GM21515 (cell line): ENCODE measurements at regions not wholly inside any gene's neighbourhood (a gene's known extent, or its start where the extent isn't known, plus 50 kb on each side); places are given as distances from the start of the nearest gene placed in this dataset.

ENCODE experiments used
- ATAC-seq: cut with Tn5 transposase; IDR thresholded peaks from one replicate; pipeline ENCODE4 v1.9.1; 2021; ENCODE audit not compliant: unreplicated experiment

DNA sequence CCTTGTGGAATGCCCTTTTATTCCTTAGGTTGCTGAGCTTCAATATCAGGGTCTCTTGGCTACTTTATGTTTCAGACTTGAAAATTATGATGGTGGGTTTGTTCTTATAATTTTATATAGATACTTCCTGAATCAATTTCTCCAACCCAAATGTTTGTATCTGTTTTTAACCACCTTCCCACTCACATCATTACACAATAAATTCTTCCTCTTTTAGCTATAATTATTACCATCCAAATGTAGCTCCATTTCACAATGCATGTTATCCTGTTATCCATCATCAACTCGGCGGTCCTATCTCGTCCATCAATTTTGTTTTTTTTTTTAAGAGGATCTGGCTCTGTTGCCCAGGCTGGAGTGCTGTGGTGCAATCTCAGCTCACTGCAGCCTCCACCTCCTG, 357.6 kb upstream of the ZP4 start:
- no peak for ATAC-seq

DNA sequence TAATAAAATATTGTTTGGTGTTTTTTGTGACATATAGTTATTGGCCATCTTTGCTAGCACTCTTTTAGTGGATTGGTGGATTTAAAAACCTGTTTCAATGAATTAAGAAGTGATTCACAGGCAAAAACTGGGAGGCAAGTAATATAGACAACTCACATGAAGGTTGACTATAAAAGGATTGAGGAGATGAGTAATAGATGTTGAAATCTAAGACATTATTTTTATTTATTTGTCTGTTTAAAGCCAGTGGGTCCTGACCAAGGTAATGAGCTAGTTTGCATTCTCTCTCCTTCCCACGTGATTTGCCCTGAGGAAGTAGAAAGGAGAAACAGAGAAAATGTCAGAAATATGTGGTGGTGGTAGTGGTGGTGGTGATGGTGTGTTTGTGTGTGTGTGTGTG, 351.5 kb upstream of the ZP4 start:
- no peak for ATAC-seq

DNA sequence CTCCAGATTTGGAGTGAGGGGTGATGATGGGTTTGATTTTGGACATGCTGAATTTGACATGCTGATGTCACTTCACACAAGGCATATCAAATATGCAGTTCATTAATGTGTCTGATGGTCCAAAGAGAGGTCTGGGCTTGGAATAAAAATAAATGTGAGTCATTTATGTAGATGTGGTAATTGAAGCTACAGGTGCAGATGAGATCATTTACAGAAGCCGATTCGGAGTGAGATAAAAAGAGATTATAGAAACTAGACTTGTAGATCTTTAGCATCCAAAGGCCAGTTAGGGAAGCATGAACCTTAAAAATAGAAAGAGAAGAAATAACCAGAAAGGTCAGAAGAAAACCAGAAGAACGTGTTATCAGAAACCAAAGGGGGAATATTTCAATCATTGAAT, 350.9 kb upstream of the ZP4 start:
- no peak for ATAC-seq

DNA sequence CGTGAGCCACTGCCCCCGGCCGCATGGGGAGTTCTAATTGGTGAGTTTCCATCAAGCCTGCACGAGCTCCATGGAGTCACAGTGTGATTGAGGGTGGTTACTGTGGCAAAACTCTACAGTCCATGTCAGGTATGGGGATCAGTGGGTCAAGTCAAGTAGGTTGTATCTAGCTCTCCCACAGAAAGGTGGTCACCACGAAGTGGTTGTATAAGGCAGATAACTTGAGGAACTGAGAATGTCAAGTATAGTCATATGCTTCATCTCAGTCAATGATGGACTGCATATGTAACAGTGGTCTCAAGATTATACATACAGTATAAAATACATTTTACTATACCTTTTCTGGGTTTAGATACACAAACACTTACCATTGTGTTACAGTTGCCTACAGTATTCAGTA, 348.6 kb upstream of the ZP4 start:
- ATAC-seq, result no peak

DNA sequence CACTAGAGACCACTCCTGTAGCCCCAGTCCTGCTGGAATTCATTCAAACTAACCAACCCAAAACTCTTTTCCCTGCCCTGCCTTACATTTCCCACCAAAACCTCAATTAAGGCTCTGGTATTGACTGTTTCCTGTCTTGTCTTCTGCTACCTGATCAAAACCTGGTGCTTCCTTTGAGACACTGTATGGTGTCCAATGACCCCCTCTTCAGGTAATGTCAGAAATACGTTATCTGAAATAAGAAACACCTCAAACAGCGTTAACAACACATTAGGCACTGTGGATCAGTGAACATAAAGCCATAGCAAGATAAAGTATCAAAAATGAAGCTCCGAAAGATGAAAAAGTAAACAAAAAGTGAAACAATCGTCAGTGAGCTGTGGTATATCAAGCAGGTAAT, 343.2 kb upstream of the ZP4 start:
- ATAC-seq, result no peak

DNA sequence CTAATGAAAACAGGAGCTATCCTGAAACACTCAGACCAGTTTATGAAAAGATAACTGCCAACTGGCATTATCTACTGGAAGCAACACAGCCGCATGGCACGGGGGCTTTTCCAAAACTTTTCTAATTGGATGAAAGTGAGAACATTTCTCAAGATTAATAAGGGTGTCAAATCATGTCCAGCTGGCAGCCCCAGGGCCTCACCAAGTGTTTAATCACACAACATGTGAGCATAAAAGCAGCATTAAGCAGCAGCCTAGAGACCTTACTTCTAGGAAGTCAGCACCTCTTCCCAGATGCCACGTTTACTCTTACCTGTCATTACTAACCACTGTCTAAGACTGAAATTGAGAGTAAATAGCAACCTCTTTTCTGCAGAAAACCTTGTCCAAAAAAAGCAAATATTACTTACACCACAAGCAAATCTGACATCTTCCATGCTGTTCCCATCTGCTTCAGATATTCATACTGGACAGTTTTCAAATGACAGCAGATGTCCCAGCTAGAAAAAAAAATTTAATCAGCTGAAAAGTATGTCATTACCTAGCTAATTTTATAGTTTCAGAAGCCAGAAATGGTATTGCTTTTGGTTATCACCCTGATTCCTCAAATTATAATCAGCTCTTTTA, 341.5 kb upstream of the ZP4 start:
- no peak for ATAC-seq

DNA sequence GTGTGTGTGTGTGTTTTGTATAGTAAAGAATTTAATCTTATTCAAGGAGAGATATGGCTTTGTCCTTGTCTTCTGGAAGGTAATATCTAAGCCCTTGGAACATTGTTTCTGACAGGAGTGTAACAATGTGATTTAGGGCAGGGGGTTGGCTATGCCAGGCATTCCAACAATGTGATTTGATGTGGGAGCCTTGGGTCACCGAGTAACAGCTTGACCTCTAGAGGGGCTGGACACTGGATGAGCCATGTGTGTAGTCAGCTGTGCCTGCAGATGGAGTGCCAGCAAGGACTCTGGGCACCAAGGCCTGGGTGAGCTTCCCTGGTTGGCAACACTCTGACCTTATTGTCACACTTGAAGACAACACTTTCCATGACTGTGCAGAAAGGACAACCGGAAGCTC, 336.1 kb upstream of the ZP4 start:
- no peak for ATAC-seq

DNA sequence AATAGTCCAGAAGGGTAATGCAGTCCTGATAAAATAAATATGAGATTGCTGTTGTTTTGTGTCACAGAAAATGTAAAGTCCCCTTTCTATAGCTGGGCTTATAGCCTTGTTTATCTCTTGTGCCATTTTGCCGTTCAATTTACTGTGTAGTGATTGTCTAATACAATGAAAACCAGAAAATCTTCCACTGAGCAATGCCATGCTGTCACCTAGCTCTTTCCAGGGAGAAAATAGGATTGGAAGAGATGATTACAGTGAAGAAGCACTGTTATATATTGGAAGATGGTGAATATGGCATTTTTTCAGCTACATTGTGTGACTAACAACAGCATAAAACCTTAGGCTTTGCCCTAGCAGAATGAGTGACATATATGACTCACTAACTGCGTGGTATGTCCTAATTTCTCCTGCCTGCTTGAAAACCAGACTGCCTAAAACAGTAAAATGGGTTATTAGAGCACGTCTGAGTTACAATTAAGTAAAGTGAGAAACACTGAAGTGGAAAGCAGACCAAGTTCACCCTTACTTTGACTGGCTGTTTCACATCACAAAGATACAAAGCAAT, 332.4 kb upstream of the ZP4 start:
- no peak for ATAC-seq

DNA sequence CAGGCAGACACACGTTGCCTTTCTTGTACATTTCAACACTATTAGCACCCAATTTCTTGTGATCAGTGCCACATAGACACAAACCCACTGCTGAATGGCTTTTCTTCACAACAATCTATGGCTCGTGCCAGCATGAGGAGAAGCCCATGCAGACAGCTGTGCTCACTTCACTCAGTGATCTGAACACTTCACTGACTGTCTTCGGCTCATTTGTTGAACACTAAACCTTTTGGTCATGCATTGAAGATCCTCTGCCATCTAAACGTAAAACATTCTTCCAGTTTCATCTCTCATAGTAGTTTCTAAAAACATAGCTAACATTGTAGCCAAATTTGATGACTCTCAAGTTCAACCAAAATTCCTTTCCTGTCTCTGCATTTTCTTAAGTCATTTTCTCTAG, 331.0 kb upstream of the ZP4 start:
- no peak for ATAC-seq

DNA sequence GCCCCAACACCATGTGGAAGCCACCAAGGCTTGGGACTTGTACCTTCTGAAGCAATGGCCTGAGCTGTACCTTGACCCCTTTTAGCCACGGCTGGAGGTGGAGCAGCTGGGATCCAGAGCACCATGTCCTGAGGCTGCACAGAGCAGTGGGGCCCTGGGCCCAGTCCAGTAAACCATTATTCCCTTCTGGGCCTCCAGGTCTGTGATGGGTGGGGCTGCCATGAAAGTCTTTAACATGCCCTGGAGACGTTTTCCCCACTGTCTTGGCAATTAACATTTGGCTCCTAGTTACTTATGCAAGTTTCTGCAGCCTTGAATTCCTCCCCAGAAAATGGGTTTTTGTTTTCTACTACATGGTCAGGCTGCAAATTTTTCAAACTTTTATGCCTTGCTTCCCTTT, 323.7 kb upstream of the ZP4 start:
- no peak for ATAC-seq

DNA sequence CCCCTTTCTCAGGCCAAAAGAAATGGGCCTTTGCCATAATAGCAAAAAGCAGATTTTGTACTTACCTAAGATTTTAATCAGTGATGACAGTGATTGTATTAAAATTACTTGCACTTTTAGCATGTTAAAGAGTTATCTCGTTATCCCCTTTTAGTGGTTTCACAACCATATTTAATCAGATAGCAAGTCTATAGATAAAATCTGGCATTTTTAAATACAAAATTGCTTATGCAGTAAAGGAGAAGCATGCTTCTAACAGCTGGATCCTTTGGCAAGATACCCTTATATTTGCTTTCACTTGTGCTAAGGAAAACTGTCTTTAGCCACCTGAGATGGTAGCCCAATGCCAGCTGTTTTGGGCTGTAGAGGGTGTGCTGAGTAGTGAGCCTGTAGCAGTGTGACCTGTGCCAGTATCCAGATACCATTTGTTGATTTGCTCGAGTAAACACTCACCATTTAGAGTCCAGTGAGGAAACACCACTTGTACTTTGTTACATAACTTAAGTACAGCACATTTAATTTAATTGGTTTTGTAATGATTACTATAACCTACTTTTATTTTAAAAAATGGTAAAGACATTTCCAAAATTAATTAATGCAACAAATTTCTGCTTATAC, 314.4 kb upstream of the ZP4 start:
- no peak for ATAC-seq

DNA sequence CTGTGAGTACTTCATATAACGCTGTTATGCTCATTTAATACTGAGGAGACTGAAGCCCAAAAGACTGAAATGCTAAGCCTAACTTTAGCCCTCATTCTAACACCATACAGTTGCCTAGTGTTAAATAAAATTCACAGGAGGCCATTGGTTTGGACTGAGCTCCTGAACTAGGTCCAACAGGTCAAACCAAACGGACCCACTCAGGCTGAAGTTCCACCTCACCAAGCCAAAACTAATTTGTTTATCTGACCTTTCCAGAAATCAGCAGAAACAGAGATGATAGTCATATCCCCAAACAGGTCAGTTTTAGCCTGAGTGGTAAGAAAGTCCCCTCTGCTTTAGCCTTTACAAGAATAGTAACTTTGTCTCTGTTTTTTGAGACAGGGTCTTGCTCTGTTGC, 311.3 kb upstream of the ZP4 start:
- ATAC-seq, result no peak

DNA sequence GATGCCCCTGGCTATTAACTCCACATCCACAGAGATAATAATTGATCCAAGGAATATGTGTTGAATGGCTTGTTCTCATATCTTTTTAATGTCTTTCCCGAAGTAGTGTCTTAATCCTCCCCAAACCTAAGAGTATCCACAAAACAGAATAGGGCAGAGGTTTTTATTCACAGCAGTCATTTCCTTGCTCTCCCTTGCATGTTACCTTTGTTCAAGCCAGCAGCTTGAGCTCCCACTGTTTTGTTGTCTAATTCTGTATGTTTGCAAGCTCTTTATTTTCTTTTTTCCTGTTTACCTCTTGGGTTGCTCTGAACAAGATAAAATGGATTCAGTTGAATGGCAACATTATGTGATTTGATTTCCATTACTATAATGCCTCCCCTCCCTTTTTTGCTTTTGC, 308.6 kb upstream of the ZP4 start:
- no peak for ATAC-seq

DNA sequence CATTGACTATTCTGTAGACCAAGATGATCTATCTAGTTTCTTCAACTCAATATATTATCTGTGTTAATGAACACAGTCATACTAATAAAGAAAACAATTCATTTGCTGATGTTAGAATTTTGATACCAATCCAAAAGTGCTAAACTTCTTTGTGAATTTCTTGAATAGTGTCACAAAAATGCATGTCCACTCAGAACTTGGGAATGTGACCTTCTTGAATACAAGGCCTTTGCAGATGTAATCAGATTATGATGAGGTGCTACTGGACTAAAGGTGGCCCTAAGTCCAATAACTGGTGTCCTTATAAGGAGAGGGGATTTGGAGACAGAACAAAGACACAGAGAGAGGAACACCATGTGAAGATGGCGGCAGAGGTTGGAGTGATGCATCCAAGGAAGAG, 305.8 kb upstream of the ZP4 start:
- no peak for ATAC-seq

DNA sequence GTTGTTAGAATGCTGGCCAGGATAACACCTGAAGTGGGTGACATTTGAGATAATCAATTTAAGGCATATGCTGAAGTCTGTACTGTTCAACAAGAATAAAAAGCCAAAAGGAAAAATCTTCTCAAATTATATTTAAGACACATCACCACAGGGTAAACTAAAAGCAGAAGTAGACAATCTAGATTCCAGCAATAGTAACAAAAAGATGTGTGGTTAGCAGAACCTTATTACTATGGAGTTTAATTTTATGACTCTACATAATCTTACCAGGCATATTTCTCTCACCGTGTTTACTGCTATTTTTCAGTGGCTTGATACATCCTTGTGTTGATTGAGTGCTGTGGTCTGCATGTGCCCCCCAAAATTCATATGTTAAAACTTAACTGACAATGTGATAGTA, 300.4 kb upstream of the ZP4 start:
- ATAC-seq, result no peak

DNA sequence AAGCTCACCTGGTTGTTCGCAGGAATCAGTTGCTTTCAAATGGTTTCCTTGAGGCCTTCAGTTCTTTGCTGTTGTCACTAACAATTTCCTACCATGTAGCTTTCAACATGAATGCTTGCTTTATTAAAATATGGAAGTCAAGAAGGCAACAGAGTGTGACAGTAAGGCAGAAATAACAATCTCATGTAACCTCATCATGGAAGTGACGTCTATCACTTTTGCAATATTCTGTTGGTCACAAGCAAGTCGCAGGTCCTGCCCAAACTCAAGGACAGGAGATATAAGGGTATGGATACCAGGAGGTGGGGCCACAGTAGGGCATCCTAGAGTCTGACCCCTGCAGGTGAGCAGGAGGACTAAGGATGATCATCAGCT, 296.8 kb upstream of the ZP4 start:
- ATAC-seq, result no peak

DNA sequence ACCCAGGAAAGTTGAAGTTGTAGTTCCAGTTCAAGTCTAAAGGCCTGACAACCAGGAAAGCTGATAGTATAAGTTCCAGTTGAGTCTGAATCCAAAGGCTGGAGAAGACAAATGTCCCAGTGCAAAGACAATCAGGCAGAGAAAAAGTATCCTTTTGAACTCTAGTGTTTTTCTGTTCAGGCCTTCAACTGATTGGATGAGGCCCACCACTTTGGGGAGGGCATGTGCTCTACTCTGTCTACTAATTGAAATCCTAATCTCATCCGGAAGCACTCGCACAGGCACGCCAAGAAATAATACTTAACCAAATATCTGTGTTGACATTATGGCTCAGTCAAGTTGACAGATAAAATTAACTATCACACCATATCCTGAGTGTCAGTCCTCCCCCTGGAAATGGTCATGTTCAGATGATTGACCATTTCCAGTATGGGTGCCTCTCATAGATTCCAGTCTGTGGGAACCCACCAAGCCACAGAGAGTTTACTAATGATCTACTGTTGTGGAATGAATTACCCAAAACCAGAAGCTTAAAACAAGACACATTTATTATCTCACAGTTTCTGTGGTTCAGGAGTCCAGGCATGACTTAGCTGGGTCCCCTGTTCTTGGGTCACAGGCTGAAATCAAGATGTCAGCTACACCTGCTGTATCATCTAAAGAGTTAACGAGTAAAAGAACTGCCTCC, 296.3 kb upstream of the ZP4 start:
- ATAC-seq, result no peak

DNA sequence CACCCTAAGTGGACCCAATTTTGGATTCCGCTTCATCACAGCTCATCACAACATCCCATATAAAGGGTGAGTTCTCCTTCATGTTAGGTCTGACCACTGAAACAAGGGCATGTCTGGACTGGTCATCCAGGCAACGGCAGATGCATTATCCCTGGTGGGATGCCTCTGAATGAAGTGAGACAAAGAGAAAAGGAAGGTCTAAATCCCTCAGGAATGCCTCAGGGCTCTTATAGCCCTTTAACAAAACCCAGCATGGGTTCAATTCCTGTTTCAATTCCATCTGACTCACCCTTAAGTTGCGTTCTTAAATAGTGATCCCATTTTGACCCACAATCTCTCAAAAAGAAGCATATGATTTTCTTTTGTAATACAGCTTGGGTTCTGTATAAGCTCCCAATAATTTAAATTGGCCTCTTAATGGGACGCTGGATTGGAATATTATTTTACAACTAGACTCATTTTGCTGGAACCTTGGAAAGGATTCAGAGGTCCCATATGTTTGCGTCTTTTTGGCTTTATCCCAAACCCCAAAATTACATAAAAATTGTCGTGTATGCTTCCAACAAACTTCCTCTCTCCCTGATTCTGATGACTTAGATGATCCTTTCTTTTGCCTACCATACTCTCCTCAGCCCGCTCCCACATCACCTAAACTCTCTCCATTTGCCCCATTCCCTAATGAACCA, 287.4 kb upstream of the ZP4 start:
- no peak for ATAC-seq

DNA sequence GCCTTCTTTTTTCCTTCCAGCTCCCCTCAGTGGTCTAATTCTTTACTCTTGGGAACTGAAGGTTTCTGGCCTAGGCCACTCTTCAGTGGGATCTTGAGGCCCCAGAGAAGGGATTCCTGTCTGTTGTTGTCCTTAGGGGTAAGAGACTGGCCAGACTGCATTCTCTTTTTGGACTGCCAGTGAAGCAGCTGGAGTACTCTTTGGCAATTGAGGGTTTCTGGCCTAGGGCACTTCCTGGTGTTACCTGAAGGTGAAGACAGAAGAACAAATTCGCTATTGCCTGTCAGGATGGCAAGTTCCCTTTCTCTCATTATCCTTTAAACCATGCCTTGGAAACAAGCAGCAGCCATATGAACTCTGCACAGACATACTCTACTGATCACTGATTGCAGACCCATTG, 286.6 kb upstream of the ZP4 start:
- ATAC-seq, result no peak

DNA sequence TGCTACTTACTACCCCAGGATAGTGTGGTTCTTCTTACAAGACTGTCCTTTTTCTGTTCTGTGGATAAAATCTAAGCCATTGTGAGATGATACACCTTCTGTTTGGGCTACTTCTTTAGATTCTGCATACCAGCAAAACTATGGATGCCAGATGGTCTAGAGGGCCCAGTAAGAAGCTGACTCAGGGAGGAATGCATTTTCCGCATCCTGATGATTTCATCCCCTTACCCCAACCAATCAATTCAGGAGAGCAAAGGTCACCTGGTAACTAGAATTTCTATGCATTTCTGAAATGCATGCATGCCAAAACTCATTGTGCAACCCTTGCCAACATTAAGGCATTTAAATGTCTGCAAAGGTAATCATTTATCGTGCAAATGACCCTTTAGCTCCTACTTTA, 285.7 kb upstream of the ZP4 start:
- ATAC-seq, result no peak

DNA sequence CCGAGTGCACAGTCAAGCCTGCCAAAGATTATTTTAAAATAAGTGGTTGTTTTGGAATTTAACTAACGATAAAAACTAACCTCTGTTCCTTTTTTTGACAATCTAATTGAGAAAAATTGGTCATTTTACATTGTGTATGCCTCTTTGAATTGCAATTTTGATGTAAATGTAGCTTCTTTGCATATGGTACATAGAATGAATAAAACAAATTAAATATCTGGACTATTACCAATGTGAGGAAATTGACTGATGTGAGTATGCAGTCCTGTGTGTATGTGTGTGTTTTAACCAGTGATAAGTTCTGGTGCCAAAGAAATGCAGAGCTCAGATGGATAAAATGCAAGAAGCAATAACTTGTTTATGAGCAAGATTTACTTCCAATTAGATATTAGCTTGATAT, 281.3 kb upstream of the ZP4 start:
- ATAC-seq, result no peak

DNA sequence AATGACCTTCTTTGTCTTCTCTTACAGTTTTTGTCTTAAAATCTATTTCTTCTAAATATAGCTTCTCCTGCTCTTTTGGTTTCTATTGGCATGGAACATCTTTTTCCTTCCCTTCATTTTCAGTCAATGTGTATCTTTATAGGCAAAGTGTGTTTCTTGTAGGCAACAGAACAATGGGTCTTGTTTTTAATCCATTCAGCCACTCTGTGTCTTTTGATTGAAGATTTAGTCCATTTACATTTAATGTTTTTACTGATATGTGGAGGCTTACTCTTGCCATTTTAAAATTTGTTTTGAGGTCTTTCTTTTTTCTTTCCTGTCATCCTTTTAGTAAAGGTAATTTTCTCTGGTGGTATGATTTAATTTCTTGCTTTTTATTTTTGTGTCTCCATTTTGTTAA, 271.2 kb upstream of the ZP4 start:
- no peak for ATAC-seq
